Activated T-cell treated with anti-CD3 and anti-CD28 coated beads for 1 hour (primary cell): ENCODE measurements at regions not wholly inside any gene's neighbourhood (a gene's known extent, or its start where the extent isn't known, plus 50 kb on each side); places are given as distances from the start of the nearest gene placed in this dataset.
"Not testable (repeated sequence)": the region's sequence is repeated elsewhere in the genome, so short reads cannot be mapped to it uniquely, and the experiment has no call there.

ENCODE experiments used
- DNase-seq: peaks from one replicate; pipeline ENCODE4 v3.0.0-alpha.2; 2020; ENCODE audit warnings: low read depth

DNA sequence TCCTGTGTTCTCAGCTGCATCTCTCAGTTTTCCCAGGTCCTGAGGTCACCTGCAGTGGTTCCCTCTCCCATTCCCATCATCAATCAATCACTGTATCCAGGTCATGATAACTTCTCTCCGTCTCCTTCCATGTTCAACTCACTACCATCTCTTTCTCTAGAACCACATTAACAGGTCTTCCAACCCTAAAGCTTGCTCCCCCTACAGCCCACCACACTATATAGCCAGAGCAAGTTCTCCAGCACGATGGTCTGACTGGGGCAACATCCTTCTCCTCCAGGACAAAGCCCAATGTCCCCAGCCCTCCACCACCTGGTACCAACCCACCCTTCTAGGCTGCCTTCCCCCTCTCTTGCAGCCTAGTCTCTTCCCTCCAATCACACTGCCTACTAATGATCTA is 241.6 kb downstream of the CDK5RAP2 start:
- no peak for DNase-seq

DNA sequence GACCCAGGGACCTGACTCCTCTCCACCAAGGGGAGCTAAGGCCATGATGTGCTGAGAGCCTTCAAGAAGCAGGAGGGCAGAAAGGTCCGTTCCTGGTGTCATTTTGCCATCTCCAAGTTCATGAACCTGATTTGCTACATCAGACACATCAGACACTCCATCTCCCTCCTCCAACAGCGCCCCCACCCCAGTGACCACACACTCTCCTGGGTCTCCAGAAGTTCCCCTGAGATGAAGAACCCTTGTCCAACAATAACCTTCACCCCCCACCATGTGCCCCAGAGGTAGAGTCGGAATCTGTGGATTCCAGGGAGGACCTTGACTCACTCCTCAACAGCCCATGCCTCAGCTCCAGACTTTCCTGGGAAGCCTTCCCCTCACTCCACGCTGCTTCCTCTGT is 242.8 kb downstream of the CDK5RAP2 start:
- DNase-seq, result no peak

DNA sequence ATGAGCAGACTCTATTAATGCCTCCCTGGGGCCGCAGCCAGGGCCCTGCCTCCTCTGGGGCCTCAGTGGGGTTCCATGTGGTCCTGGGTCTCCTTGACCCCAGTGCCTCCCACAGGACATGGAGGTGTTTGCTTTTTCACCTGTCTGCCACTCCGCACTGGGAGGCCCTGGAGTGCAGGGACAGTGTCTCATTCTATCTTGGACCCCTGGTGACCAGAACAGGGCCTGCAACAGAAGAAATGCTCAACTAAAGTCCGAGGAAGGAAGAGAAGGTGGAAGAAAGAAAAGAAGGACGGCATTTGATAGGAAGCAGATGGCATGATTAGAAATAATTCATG is 243.2 kb downstream of the CDK5RAP2 start:
- no peak for DNase-seq

DNA sequence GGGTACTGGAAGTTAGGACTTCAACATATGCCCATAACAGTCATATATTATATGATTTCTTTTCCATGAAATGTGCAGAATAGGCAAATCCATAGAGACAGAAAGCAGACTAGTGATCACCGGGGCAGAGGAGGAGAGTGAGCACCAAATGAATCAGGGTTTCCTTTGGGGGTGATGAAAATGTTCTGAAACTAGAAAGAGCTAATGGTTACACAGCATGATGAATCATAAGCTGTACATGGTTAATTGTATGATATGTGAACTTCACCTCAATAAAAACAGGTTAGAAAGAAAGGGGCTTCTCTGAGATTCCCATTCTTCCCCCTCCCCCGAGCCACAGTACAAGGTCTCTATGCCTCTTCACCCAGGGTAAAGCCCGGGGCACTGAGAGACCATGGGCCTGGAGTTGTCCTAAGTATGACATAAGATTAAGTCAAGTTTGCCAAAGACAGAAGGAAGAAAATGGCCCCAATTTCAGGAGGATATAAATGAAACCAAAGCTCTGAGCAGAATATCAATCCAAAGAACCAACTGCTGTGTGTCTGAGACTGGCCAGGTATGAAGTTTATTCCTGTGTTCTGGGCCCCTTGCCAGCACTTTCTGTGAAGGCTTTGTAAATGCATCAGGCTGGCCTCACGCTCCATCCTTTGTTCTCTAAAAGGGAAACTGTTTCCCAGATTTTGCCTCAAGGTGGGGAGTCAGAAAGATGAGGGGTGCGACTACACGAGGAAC is 243.8 kb downstream of the CDK5RAP2 start:
- no peak for DNase-seq

DNA sequence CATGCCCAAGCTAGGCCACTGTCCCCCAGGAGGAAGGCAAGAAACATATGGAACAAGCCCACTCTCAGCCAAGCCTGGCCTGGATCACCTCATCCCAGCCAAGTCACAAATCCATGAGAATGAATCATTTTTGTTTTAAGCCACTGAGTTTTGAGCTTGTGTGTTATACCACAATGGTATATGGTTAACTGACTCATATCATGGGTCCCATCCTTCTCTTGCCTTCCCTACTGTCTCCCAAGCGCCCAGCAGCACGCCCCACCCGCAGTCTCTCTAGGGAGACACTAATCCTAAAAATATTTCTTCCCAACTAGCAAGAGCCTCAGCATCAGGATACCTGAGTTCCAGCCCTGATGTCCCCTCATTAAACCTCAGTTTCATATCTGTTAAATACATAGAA is 248.1 kb downstream of the CDK5RAP2 start:
- no peak for DNase-seq

DNA sequence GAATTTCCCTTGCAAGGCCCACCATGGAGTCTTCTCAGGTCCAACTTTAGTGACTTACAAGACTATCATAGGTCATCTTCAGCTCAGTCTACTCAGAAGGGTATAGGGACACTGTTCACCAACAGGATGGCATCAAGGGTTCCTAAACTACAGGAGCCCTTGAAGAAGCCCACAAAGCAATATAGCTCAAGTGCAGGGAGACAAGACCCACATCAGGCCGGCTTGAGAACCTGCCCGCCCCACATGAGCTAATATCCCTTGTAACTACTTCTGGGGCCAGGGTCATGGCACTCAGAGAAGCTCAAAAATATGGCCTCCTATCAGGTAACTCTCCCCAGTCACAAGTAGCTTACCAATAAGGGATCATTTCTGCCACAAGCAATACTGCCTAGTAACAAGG is 249.9 kb downstream of the CDK5RAP2 start:
- no peak for DNase-seq

DNA sequence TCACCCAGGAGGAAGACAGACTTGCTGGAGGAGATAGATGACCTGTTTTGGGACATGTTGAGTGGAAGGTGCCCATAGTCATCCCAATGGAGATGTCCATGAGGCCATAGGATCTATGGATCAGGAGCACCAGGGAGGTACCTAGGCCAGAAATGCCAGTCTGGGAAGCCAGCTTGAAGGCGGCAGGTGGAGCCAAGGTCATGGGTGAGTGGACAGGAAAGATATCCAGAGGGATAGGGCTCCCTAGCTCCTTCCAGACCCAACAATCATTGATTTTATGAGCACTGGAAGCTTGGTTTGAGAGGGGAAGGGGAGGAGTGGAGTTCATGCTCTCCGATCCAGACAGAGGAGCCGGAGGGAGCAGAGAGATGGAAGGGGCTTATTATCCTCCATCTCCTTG is 252.6 kb downstream of the CDK5RAP2 start:
- no peak for DNase-seq

DNA sequence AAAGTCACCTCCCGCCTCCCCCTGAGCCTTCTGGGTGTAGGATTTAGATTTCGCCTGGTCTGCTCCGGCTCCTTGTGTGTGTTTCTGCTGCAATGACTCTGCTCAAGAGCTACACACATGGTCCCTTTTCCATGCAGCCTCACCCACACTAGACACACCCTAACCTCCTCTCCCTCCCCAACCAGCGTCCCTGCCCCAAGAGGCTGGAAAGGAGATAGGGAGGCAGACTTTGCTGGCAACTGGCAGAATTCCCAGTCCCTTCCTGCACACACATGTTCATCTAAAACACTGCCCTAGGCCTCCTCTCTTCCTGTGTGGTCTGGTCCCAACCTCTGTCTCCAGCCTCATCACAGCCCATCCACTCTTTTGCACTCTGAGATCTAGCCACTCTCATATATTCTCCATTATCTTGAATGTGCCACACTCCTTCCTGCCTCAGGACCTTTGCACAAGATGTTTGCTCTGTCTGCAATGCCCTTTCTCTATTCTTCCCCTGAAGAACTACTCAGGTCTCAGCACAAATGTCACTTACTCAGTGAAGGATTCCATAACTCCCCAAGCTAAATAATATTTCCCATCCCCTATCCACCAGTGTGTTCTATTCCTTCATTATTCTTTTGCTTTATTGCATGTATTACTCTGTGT is 253.8 kb downstream of the CDK5RAP2 start:
- no peak for DNase-seq

DNA sequence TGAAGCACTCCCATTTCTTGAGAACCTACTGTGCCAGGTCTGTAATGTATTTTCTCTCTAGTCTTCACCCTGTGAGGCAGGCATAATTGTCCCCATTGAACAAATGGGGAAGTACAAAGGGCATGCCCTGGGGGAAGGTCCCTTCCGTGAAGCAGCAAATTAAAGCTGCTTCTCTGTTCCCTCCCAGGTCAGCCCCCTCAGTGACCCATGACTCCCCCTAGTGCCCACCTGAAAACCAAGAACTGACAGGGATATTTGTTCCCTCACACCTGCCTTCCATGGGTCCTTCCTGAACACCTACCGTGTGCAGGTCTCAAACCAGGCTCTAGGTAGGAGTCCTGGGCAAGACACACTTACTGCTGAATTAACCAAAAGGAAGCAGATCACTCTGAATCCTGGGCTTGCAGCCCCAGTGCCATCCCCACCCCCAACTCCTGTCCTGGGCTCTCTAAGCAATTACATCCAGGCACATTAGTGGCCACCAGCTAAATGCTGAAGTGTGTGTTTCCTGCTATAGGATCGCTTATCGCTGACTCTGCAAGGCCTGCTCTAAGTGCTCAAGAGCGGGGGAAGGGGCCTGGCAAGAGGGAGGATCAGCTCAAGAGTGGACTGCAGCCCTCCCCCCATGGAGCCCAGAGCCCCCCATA is 254.8 kb downstream of the CDK5RAP2 start:
- DNase-seq, result no peak

DNA sequence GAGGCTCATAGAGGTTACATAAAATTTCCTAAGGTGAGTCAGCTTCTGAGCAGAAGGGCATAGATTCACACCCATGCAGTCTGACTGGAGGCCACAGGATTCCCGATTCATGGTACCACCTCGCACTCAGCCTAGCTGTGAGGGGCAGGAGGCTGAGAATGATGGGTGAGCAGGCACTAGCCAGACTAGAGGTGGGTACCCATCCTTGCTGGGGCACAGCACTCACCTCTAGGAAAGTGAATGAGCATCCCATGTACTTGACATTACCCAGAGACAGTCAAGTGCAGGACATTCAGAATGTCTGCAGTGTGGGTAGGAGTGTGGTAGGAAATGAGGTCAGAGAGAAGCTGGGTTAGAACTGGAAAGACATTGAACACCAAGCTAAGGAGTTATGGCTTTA is 255.5 kb downstream of the CDK5RAP2 start:
- DNase-seq, result no peak

DNA sequence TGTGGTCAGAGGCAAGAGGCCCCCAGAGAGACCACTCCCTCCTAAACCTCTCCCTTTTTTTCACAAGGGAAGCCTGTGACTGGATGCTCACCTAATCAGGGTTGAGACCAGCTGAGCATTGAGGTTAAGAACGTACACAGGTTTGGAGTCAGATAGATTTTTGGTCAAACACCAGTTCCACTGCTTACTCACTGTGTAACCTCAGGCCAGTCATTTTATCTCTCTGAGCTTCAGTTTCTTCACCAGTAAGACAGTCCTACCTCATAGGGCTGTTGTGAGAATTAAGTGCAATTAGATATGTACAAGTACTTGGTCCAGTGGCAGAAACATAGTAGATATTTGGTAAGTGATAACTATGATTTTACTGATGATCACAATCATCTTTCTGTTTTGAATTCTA is 256.8 kb downstream of the CDK5RAP2 start:
- no peak for DNase-seq

DNA sequence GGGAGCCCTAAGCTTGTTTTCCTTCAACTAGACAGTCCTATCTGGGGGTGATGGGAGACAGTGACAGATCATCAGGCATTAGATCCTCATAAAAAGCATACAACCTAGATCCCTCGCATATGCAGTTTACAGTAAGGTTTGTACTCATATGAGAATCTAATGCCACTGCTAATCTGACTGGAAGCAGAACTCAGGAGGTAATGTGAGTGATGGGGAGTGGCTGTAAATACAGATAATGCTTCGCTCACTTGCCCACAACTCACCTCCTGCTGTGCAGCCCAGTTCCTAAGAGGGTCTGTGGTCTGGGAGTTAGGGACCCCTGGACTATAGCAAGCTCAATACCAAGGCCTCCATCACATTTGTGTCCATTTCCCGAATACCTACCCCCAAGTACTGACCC is 260.5 kb downstream of the CDK5RAP2 start:
- no peak for DNase-seq

DNA sequence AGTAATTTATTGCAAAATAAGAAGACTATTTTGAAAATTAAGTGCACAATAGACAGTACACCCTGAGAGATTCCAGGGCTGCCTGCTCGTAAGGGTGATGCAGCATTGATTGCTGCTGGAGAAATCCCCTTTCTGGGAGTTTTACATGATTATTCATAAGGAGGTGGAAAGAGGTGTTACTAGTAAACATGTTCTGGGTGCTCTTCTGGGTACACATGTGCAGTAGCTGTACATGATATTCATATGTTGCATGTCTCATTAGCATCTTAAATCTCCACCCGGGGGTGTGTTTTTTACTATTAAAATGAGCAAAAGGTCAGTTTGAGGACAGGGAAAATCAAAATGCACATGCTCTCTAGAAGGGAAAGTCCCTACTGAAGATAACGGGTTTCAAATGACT is 264.8 kb downstream of the CDK5RAP2 start:
- DNase-seq, result no peak

DNA sequence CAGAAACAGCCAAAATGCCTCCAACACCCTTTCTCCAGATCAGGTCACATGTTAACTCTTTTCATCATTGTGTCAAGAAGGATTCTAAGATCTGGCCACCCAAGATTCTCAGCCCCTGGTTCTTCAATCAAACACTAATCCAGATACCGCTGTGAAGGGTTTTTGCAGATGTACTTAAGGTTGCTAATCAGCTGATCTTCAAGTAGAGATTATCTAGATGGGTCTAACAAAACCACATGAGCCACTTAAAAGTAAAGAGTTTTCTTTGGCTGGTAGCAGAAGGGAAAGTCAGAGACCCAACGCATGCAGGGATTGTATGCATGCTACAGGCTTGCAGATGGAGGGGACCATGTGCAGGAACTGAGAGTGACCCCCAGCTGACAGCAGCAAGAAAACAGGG is 267.9 kb downstream of the CDK5RAP2 start:
- DNase-seq, result no peak

DNA sequence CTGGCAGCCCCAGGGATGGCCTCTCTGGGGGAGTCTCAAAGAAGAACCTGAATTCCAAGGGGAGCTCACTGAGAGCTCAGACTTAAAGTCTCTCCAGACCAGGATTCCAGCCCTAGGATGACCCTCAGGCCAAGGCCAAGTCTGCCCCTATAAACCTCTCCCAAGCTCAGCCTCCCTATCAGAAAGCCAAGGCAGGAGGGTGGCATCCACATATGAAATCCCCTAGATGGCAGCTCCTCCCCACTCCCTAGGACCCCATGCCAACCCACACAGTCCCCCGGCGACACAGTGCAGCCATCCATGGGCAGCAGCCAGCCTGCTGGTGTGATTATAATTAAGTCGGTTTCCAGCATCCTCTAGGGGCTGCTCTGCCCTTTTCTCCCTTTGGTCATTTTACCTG is 269.9 kb downstream of the CDK5RAP2 start:
- no peak for DNase-seq

DNA sequence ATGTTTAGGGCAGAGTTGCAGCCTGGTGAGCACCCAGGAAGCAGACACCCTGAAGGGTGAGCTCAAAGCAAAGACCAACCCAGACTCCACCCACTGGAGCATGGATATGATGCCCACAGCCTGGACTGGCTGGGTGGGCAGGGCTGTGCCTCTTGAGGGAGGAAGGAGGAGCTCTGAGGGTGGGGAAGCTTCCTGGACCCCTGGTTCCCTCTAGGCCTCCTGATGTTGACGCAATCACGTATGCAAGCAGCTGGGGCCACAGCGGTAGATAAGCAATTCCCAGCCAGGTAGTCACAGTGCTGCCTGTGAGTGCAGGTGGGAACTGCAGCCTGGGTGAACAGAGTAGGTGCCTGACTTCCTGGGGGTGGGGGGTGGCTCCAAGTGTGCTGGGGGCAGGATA is 271.5 kb downstream of the CDK5RAP2 start:
- DNase-seq, result no peak

DNA sequence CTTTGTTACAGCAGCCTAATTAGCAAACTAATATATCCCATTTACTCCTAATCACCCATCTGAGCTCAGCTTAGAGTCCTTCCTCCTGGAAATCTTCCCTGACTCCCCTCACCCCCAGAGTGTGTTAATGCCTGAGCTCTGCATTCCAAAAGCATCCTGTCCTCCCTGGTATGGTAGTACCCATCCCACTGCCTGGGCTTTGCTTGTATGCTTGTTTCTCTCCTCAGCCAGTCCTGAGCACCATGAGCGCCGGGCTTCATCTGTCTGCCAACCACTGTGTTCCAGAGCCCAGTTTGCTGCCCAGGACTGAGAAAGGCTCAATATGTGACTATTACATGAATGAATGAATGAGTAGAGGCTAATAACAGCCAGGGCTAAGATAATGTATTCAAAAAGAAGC is 272.4 kb downstream of the CDK5RAP2 start:
- no peak for DNase-seq

DNA sequence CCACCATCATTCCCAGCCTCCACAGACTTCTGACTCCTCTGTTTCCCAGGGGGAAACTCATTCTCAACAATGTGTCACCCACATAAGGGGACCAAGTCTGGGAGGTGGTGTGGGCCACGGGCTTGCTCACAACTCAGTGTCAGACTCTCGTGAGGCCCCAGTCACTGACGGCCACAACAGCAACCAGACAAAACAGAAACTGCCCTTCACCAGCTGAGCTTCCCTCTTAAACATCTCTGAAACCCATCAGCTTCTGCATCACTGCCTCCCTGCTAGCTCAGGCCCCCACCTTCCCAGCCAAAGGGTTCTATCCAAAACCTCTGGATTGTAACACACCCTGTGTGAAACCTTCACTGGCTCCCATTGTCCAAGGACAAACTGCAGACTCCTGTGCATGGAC is 273.4 kb downstream of the CDK5RAP2 start:
- no peak for DNase-seq

DNA sequence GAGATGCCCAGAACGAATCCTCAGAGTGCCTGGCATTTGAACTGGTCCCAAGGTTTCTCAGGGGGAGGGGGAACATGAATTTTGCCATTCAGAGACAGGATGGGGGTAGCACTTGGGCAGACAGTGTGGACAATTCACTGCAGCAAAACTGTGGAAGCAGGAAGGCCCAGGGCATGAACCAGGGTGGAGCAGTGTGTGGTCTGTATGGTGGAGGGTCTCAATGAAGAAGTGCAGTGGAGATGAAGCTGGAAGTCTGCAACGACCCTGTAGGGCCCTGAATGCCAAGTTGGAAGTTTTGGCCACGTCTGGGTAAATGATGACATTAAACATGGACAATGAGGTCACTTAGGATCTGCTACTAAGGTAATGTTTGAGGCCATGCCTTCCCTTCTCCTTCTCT is 273.9 kb downstream of the CDK5RAP2 start:
- no peak for DNase-seq

DNA sequence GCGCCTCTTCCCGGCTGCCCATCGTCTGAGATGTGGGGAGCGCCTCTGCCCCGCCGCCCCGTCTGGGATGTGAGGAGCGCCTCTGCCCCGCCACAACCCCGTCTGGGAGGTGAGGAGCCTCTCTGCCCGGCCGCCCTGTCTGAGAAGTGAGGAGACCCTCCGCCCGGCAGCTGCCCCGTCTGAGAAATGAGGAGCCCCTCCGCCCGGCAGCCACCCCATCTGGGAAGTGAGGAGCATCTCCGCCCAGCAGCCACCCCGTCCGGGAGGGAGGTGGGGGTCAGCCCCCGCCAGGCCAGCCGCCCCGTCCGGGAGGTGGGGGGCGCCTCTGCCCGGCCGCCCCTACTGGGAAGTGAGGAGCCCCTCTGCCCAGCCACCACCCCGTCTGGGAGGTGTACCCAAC is 275.1 kb downstream of the CDK5RAP2 start:
- DNase-seq, result not testable (repeated sequence)

DNA sequence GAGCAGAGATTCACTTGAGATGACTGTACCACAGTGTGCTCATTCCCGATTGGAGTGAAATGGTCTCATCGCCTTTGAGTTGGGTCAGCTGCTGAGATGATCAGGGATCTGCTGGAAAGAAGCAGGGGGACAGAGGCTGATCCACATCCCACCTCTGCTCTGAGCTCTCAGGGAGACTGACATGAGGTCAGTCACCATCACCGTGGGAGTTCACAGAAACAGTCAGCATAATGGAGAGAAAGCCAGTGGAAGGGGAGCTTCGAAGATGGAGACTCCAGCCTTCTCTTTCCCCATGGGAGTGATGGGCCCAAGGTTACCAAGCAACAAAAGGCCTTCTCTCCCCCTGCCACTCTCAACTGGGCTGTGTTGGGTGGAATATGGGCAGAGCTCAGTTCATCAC is 276.4 kb downstream of the CDK5RAP2 start:
- DNase-seq, result no peak

DNA sequence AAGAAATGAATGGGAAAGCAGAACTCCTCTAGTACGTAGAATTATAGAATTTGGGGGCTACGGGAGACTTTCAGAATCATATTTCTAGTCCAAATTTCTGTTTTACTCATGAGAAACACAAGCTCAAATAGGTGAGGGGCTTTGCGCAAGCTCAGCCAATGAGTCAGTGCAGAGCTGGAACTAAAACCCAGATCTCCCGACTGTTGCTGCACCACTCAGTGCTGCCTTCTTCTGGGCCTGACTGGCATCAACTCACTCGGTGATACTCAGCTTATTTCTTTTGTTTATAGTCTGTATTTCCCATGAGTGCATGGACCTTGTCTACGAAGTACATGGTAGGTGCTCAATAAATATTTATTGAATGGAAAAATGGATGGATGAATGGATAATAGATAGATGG is 280.2 kb downstream of the CDK5RAP2 start:
- no peak for DNase-seq

DNA sequence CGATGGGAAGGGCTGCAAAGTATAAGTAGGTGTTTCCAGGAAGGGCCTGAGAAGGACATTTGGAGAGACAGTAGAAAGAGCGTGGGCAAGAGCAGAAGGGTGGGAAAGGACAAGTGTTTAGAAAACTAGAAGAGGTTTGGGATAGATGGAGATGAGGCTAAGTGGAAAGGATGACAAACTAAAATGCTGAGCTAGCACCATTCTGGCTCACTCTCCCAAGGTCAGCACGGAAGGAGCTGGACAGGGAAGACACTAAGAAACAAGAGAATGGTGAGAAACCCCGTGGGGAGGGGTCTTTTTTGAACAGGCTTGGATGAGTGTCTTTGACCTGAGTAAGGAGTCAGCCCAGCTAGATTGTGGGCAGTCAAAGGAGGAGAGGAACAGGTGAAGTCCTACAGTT is 286.0 kb downstream of the CDK5RAP2 start:
- no peak for DNase-seq

DNA sequence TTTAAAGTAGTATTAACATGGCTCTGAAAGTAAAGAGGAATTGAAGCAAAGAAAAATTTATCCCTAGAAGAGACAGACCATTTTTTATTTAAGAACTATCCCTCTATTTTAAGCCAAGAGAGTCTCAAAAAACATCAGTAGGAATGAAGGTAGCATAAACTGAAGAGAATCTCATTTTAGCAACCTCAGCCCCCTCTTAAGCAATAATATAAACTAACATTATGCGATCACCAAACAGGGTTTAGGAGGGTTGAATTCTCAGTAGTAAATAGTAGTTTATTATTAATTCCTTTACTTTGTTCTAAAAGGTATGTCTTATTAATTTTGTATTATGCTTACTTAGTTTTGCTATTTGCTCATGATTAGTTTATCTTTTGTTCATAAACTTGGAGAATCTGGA is 287.4 kb downstream of the CDK5RAP2 start:
- no peak for DNase-seq
